ENCODE measurements at regions not wholly inside any gene's neighbourhood (a gene's known extent, or its start where the extent isn't known, plus 50 kb on each side); places are given as distances from the start of the nearest gene placed in this dataset.

DNA sequence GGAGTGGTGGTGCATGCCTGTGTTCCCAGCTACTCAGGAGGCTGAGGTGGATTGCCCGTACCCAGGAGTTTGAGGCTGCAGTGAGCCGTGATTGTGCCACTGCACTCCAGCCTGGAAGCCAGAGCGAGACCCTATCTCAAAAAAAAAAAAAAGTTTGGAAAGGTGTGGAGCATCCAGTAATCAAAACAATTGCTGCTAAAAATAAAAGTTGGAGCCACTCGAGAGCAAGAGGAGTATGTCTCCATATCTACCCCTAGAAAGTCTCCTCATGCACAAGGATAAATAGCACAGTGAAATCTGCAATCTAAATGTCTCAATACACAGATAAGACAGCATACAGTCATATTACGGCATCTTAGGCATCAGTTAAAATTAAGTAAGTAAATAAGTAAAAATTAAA lies 81.5 kb upstream of the NEBL start:
- no peak for DNase-seq (ENCODE audit: low spot score)

DNA sequence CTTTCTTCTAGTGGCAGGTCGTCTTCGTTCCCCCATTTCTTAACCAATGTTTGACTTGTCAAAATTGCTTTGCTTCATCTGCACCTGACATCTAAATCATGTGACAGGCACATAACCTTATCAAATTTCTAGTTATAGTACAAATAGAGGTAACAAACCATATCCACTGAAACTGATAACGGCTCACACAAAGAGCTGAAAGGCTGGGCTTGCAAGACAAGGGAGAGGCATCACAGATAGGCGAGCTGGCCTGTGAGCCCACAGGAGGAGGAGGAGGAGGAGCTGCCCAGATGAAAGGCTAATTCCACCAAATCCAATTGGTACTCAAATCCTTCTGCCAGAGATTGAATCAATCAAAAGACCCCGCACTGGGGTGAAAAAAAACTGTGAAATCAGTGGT lies 80.2 kb upstream of the NEBL start:
- no peak for DNase-seq (ENCODE audit: low spot score)

DNA sequence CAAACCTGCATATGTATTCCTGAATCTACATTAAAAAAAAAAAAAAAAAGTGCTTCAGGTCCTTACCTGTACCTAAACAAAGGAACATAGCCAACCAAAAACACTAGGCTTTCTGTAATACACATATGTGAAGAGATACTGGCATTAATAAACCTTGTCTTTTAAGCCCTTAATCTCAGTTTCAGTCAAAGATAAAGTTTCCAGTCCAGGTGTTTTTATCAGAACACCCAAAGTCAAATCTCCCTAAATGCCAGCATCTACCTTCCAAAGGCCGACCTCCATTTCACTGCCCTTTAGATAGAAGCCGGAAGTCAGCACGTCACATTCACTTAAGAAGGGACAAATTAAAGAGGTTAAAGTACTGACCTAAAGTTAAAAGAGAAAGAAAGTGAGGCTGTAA lies 79.8 kb upstream of the NEBL start:
- DNase-seq (ENCODE audit: low spot score), result no peak

DNA sequence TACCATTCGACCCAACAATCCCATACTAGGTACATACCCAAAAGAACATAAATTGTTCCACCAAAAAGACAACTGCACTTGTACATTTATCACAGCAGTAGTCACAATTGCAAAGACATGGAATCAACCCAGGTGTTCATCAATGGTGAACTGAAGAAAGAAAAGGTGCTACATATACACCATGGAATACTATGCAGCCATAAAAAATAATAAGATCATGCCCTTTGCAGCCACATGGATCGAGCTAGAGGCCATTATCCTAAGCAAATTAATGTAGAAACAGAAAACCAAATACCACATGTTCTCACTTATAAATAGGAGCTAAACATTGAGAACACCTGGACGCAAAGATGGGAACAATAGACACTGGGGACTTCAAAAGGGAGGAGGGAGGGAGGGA lies 79.3 kb upstream of the NEBL start:
- no peak for DNase-seq (ENCODE audit: low spot score)

DNA sequence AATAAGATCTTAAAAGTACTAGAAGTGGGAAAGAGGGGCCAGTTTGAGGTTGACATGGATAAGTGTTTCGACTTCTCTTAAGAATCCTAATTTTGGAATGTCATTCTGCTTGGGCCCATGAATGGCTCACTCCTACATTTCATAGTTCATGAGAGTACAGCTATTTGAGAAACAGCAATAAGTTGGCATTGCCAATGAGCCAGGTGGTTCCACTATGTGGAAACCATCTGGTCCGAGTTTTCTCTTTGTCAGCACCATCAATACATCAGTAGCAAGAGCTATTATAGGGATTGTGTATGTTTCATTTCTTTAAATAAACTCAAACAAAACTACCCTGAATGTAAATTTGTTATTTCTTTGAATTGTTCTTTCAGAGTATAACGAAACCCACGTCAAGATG lies 78.1 kb upstream of the NEBL start:
- peak; percentile 95 for DNase-seq (ENCODE audit: low spot score)

DNA sequence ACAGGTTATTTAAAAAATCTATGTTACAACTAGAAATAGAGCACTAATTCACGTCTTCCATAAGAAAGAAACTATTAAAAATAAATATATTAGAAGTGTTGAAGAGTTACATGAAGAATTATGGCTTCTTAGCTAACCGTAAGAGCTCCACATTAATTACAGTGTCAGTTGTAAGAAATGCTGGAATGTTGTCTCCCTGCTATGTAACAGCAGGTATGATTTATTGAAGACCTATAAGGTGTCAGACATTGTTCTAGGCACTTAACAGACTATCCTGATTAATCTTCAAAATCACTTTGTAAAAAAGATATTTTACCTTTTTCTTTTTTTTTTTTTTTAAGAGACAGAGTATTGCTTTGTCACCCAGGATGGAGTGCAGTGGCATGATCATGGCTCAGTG lies 75.8 kb upstream of the NEBL start:
- no peak for DNase-seq (ENCODE audit: low spot score)

DNA sequence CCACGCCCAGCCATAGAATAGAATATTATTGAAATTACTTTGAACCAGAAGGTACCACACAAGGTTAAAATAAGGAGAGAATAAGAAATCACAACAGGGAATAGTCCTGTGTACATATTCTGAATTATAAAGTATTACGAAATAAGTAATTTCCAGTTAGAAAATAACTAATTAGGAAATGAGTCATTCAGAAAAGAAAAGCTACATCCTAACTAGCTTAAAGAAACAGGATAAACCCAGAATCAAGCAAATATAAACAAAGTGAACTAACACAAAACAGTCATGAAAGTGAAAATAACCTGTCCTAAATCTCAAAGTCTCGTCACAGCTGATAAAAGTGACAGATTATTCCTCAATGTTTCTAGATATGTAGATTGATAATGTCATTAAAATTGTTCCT lies 74.8 kb upstream of the NEBL start:
- DNase-seq (ENCODE audit: low spot score), result no peak

DNA sequence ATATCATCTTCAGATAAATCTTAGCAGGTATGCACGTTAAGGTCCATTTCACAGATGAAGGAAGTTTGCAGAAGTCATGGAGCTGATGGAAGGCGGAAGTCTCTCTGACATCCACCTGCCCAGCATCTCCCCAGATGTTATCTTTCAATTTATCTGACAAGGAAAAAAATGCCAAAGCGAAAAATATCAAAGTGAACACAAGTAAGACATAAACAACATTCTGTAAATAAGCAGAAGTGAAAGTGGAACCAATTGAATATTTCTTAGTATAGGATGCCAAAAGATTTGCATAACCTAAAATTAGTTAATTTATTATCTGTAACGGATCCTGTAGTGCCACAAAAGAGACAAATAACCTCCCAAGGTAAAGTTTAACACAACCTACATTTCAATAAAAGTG lies 73.6 kb upstream of the NEBL start:
- DNase-seq (ENCODE audit: low spot score), result no peak

DNA sequence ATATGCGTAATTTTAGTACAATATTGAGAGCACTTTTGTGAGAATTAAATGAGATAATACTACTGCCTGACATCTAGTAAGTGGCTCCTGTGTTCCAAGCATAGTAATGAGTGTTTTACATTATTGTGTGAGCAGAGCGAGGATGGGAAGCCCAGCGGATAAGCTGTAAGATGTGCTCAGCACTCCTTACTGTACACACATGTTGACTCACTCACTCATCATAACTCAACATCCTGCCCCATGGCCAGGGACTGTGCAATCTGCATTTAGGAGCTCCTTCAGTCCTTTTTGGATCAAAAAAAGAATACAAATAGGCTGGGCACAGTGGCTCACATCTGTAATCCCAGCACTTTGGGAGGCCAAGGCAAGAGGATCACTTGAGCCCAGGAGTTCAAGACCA lies 72.9 kb upstream of the NEBL start:
- no peak for DNase-seq (ENCODE audit: low spot score)

DNA sequence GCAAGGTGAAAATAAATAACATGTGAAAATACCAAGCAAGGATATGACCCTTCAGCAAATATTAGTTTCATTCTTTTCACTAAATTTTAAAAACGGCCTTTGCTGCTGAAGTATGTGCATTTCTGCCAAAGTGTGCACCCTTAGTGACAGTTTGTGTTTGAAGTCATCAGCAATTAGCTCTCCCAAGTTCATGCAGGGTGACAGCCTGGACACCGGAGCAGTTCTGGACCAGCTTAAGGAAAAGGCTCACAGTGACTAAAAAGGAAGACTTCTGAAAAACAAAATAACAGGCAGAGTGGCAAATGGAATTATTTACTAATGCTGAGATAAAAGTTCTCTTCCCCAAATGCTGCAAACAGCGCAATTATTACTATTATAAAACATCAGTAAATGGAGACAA lies 69.3 kb upstream of the NEBL start:
- DNase-seq (ENCODE audit: low spot score), result peak; percentile 48

DNA sequence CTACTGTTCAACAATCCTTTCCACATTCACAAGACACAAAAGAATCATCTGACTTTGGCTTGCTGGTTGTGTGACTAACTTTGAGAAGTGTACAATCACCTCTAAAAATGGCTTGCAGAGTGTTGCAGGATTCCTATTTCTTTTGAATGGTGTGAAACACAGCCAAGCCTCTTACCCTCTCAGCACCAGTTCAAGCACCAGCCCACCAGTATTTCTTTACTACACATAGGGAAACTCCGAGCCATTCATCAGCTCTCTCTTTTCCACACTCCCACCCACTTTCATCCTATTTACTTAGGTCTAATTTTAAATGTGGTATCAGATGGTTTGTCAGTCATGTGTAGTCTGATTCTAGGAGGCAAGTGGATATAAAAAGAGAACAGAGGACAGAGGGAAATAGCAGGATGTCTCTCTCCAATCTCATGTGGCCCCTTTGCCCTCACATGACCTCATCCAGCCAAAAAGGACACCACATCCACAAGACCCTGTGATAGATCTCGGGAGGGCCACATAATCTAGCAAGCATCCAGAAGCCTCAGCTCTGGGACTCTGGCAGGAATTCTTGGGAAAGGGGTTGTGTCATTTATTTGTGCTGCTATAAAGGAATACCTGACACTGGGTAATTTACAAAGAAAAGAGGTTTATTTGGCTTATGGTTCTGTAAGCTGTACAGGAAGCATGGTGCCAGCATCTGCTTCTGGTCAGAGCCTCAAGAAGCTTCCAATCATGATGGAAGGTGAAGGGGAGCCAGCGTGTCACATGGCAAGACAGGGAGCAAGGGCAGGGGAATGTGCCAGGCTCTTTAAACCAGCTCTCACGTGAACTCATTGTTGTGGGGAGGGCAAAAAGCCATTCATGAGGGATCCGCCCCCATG lies 66.8 kb upstream of the NEBL start:
- DNase-seq (ENCODE audit: low spot score), result no peak

DNA sequence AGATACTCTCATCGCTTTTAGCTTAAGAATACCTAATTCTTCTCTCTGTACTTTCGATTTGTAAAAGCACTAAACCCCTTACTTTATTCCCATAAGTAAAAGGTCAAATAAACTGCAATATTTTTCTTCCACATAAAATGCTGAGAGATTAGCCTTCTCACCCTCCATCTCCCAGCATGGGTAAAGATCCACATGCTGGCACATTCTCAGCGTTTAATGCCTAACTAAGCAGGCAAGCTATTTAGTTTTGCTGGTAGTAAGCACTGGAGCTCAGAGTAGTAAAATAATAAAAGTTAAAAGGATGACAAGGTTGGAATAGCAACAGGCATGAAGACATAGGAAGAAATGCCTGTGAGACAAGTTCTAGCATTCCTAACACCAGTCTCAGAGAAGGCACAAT lies 65.9 kb upstream of the NEBL start:
- DNase-seq (ENCODE audit: low spot score), result no peak

DNA sequence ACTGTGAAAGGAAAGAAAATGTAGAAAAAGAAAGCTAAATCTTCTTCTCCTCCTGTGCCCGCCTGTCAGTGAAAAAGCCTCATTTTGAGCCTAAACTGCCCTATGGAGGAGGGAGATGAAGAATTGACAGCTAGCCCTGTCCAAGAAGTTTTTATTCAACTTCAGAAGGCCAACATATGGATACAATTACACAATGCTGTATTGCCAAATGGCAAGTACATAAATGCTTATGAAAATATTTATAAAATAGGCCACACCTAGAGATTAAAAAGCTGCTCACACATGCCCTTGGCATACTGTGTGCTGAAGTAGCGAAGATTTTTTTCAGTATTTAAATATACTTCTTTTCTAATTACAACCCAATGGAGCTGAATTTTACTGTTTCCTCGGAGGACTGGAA lies 65.1 kb upstream of the NEBL start:
- no peak for DNase-seq (ENCODE audit: low spot score)

DNA sequence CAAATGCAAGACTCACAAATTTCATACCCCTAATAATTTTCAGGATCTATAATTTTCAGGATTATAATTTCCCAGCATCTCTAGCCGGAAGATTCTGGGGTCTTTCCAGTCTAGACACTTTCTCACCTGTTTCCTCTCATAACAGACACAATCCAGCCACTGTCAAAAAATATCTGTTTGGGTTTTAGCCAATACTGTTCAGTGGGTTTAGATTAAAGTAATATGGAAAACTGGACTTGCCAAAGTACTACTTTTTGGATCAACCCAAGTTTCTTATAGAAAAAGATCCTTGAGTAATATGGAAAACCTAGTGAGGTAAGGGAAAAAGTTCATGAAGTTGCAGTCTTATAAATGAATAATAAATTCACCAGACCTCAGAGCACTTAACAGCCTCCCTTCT lies 62.1 kb upstream of the NEBL start:
- DNase-seq (ENCODE audit: low spot score), result no peak

DNA sequence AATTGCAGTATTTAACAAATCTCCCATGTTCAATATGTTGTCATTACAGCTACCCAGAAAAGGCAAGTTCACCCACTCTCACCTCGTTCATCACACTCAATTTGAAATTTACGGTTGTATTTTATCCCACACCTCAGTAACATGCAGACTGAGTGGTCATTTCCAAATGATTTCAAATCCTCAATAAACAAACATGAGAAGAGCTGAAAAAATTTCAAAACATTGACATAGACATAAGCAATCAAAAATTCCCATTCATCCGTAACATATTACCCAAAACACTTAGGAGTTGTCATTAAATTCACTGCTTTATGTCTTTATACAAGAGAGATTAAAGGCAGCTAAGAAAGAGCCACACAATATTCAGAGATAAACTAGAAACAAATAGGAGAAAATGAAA lies 61.7 kb upstream of the NEBL start:
- DNase-seq (ENCODE audit: low spot score), result no peak

DNA sequence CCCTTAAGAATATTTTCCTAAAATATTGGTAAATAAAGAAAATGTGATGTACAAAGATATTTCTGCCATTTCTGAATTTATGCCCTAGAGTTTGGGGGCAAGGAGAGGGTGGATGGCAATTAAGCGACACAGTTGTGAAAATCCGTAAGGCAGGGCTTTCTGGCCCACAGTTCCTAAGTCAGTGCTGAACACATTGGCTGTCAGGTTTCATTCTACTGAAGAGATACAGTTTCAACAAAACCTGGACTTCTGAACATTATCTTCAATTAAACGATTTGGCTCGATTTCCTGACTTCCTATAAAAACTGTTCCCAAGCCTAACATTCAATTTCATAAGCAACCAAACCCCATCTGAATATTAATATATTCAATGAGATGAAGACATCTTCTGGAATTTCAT lies 61.1 kb upstream of the NEBL start:
- no peak for DNase-seq (ENCODE audit: low spot score)

DNA sequence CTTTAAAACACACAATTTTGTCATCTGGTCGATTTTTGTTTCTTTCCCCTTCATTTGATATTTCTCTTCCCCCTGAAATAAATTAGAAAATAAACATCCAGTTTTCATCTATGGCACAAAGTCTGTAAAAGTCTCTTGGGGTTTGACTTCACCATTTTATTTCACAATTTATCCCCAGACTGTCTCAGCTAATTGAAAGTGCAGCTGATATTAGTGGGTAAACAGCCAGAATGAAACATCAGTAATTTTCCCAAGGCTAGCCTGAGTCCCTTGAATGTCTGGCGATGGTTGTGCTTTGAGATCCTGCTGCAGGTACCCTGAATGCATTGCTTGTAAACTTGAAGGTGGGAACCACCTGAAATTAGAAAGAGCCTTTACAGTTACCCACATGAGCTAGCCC lies 60.6 kb upstream of the NEBL start:
- no peak for DNase-seq (ENCODE audit: low spot score)

DNA sequence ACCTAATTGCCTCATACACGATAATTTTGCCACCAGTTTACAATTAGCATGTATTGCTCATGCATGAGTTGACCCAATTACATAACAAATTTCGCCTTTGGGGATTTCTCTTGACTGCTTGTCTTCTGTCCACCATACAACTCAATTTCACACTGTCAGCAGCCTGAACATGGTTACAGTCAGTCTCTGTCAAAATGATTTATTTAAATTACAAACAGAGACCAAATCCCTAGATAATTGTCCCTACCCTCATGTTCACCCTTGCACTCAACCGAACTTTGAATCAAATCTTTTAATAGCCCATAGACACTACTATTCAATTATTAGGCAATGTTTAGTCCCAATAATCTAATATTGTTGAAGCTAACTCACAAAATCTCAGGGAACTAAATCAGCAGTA lies 59.7 kb upstream of the NEBL start:
- DNase-seq (ENCODE audit: low spot score), result peak; percentile 66

DNA sequence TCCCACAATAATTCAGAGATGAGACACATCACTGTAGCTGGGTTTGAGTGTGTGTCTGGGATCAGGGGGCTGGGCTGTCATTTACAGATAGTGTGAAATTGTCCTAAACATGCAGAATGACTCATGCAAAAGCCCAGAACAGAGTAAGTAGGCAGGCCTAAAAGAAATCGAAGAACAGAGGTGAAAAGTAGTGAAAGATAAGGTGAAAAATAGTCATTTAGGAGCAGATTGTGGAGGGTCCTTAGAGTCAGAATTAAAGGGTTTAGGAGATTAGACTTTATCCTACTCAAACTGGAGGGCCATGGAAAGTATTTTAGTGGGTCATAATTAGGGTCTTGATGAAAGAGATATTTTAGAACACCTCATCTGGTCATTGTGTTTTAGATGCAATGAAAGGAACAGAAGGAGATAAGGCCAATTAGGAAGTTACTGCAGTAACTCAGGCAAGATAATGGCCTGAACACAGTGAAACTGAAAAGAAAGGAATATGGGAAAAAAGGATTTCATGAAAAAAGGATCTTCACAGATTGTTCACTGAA lies 58.3 kb upstream of the NEBL start:
- DNase-seq (ENCODE audit: low spot score), result no peak

DNA sequence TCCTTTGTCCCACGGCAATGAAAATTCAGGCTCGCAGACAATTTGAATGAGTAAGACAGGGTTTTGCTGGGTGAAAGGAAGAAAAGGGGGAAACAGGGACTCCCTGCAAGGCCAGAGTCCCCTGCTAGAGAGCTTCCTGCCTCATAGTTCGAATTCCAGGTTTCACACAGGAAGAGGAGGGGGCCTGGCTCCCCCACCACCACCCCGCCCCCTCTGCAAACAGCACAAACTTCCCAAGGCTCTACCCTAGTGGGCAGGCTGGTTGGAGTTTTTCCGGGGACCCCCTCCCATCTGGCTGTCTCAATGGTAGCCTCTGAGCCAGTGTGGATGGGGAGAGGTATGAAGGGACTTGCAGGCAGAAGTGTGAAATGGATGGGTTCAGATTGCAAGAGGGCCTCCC lies 57.4 kb upstream of the NEBL start:
- no peak for DNase-seq (ENCODE audit: low spot score)

DNA sequence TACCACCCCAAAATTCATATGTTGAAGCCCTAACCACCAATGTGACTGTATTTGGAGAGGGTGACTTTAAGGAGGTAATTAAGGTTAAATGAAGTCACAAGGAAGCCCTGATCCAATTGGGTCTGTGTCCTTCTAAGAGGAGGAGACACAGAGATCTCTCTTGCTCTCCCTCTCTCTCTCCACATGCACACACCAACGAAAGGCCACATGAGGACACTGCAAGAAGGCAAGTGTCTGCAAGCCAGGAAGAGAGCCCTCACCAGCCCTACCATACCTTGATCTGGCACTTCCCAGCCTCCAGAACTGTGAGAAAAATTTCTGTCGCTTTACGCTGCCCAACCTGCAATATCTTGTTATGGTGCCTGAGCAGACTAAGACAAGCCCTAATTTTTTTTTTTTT lies 56.0 kb upstream of the NEBL start:
- DNase-seq (ENCODE audit: low spot score), result no peak

DNA sequence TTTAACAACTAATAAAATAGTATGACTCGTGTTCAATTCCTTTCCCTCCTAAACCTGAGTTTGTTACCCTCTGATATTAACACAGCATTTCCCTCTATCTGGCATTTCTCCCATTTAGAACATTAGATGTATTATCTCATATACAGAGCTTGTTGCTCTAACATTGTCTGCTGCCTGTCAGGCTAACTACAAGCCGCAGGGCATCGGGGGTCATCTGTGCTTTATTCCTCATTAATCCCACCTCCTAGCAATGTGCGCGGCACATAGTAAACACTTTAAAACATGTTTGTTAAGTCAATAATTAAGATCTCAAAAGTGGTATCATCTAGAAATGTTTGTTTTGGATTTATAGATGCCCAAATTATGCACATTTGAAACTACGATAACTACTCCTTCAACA lies 52.9 kb upstream of the NEBL start:
- DNase-seq (ENCODE audit: low spot score), result no peak

DNA sequence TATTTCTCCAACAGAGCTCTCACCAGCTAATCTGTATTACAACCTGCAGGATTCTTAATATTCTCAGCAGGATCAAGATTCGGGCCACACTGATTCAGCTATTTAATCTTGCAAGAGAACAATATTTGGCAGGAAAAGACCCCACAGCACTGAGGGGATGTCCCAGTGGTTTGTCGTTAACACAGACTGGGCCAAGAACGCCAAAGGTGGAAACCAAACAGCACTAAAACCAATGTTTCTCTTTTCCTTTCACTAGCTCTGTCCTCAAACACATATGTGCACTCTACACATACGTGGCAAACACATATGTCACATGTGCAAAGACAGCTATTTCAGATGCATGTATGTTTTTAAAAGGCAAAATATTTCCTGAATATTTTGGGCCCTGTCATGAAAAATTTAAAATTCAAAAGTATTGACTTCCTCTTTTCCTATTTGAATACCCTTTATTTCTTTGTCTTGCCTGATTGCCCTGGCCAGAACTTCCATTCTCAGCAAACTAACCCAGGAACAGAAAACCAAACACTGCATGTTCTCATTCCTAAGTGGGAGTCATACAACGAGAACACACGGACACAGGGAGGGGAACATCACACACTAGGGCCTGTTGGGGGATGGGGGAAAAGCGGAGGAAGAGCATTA lies 51.7 kb upstream of the NEBL start:
- DNase-seq (ENCODE audit: low spot score), result peak; percentile 37
